ENCODE measurements at regions not wholly inside any gene's neighbourhood (a gene's known extent, or its start where the extent isn't known, plus 50 kb on each side); places are given as distances from the start of the nearest gene placed in this dataset.

- Histone ChIP-seq H3K4me3 (ENCODE audit: control insufficient read depth in 2 of 3, extremely low read depth in 1 of 3, insufficient read depth in 2 of 3, low read depth in 1 of 3, low read length in 3 of 3) (no peak overlapping the region), H3K27ac (ENCODE audit: control insufficient read depth, insufficient read depth, low read length) (no peak overlapping the region), H3K27me3 (ENCODE audit: control insufficient read depth, extremely low read depth, insufficient read depth, low read length) (no peaks in the 10 kb centered on the region), H3K79me2 (ENCODE audit: control insufficient read depth, insufficient read depth, low read length) (no peaks in the 10 kb centered on the region), H3K4me2 (ENCODE audit: control insufficient read depth, extremely low read depth, insufficient read depth, low read depth, low read length) (no peak overlapping the region), H2AFZ (ENCODE audit: control insufficient read depth, low read length) (no peak overlapping the region), H3K4me1 (ENCODE audit: control insufficient read depth, extremely low read depth, insufficient read depth, low read length) (no peaks in the 10 kb centered on the region), H3K9me1 (ENCODE audit: control insufficient read depth, extremely low read depth, insufficient read depth, low read length) (no peaks in the 10 kb centered on the region), H4K20me1 (ENCODE audit: control insufficient read depth, extremely low read depth, insufficient read depth, low read length) (no peaks in the 10 kb centered on the region), H3K9me3 (ENCODE audit: control insufficient read depth, low read depth, low read length) (no peaks in the 10 kb centered on the region), H3K36me3 (ENCODE audit: control insufficient read depth in 2 of 2, extremely low read depth in 1 of 2, insufficient read depth in 2 of 2, low read length in 2 of 2) (no peaks in the 10 kb centered on the region), H3K9ac (ENCODE audit: control insufficient read depth, extremely low read depth, insufficient read depth, low read length) (no peak overlapping the region)
- DNase-seq (ENCODE audit: low read depth, low spot score): no peak
- dilution Hi-C loops (cut with MboI; ENCODE audit: extremely low pct_ligation_motif_present, low sequenced_read_pairs): no loop called here
- no peak for TF ChIP-seq CTCF (optimal IDR thresholded peaks at IDR 0.05 in 1 of 3, IDR thresholded peaks at IDR 0.05 in 1 of 3, conservative IDR thresholded peaks at IDR 0.05 in 1 of 3; ENCODE audit: extremely low read depth in 1 of 3, insufficient read depth in 2 of 3, low read length in 3 of 3)
- no peak for TF ChIP-seq EZH2 (IDR thresholded peaks at IDR 0.05; ENCODE audit: low read length)
- FAIRE-seq: no peak
These were observed 281.0 kb downstream of the OXSM start for GRCh38 chr3:26070854-26071253.

GRCh38 chr3:26074080-26074479 is 284.2 kb downstream of the OXSM start:
- no peaks in the 10 kb centered on the region for H3K27me3 ChIP-seq (ENCODE audit: control insufficient read depth, extremely low read depth, insufficient read depth, low read length)
- no peaks in the 10 kb centered on the region for H3K4me1 ChIP-seq (ENCODE audit: control insufficient read depth, extremely low read depth, insufficient read depth, low read length)
- DNase-seq (ENCODE audit: low read depth, low spot score): no peak
- H3K9ac ChIP-seq (ENCODE audit: control insufficient read depth, extremely low read depth, insufficient read depth, low read length): no peak overlapping the region
- no peaks in the 10 kb centered on the region for H3K9me1 ChIP-seq (ENCODE audit: control insufficient read depth, extremely low read depth, insufficient read depth, low read length)
- H4K20me1 ChIP-seq (ENCODE audit: control insufficient read depth, extremely low read depth, insufficient read depth, low read length): no peaks in the 10 kb centered on the region
- no peak for FAIRE-seq
- H2AFZ ChIP-seq (ENCODE audit: control insufficient read depth, low read length): no peak overlapping the region
- no peaks in the 10 kb centered on the region for H3K79me2 ChIP-seq (ENCODE audit: control insufficient read depth, insufficient read depth, low read length)
- H3K27ac ChIP-seq (ENCODE audit: control insufficient read depth, insufficient read depth, low read length): no peak overlapping the region
- no peak overlapping the region for H3K4me3 ChIP-seq (ENCODE audit: control insufficient read depth in 2 of 3, extremely low read depth in 1 of 3, insufficient read depth in 2 of 3, low read depth in 1 of 3, low read length in 3 of 3)
- no peaks in the 10 kb centered on the region for H3K36me3 ChIP-seq (ENCODE audit: control insufficient read depth in 2 of 2, extremely low read depth in 1 of 2, insufficient read depth in 2 of 2, low read length in 2 of 2)
- H3K9me3 ChIP-seq (ENCODE audit: control insufficient read depth, low read depth, low read length): no peaks in the 10 kb centered on the region
- TF ChIP-seq CTCF (optimal IDR thresholded peaks at IDR 0.05 in 1 of 3, IDR thresholded peaks at IDR 0.05 in 1 of 3, conservative IDR thresholded peaks at IDR 0.05 in 1 of 3; ENCODE audit: extremely low read depth in 1 of 3, insufficient read depth in 2 of 3, low read length in 3 of 3) (no peak), EZH2 (IDR thresholded peaks at IDR 0.05; ENCODE audit: low read length) (no peak)
- H3K4me2 ChIP-seq (ENCODE audit: control insufficient read depth, extremely low read depth, insufficient read depth, low read depth, low read length): no peak overlapping the region
- dilution Hi-C loops (cut with MboI; ENCODE audit: extremely low pct_ligation_motif_present, low sequenced_read_pairs): no loop called here

Measured in keratinocyte (primary cell).